H1 (cell line): ENCODE measurements at regions not wholly inside any gene's neighbourhood (a gene's known extent, or its start where the extent isn't known, plus 50 kb on each side); places are given as distances from the start of the nearest gene placed in this dataset.

Source experiments
- TF ChIP-seq, protein P1 (sequence below): fragments of 300-600 bp; sonication (generic); IDR thresholded peaks from 2 replicates; pipeline ENCODE4 v1.7.1; 2012; ENCODE audit warnings: low read length, moderate library complexity, mild to moderate bottlenecking, inconsistent platforms; ENCODE audit not compliant: insufficient replicate concordance

DNA sequence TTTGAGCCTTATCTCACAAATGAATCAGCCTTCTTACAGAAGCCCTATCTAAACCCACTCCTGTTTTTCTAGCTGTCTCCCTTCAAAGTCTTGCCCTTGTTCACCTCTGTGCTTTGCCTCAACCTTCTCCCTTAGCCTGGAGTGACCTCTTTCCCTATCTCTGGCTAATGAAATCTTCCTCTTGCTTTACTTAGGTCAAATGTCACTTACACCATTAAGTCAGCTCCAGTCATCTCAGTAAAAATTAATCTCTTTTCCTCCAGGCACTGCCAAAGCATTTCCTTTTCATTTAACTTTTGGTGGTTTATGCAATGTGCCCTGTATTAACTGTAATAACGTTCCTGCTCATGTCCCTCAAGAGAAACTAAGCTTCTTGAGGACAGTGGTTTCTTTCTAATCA lies 596.5 kb upstream of the MIR17HG start (continued):
- TF ChIP-seq, protein P1, sequence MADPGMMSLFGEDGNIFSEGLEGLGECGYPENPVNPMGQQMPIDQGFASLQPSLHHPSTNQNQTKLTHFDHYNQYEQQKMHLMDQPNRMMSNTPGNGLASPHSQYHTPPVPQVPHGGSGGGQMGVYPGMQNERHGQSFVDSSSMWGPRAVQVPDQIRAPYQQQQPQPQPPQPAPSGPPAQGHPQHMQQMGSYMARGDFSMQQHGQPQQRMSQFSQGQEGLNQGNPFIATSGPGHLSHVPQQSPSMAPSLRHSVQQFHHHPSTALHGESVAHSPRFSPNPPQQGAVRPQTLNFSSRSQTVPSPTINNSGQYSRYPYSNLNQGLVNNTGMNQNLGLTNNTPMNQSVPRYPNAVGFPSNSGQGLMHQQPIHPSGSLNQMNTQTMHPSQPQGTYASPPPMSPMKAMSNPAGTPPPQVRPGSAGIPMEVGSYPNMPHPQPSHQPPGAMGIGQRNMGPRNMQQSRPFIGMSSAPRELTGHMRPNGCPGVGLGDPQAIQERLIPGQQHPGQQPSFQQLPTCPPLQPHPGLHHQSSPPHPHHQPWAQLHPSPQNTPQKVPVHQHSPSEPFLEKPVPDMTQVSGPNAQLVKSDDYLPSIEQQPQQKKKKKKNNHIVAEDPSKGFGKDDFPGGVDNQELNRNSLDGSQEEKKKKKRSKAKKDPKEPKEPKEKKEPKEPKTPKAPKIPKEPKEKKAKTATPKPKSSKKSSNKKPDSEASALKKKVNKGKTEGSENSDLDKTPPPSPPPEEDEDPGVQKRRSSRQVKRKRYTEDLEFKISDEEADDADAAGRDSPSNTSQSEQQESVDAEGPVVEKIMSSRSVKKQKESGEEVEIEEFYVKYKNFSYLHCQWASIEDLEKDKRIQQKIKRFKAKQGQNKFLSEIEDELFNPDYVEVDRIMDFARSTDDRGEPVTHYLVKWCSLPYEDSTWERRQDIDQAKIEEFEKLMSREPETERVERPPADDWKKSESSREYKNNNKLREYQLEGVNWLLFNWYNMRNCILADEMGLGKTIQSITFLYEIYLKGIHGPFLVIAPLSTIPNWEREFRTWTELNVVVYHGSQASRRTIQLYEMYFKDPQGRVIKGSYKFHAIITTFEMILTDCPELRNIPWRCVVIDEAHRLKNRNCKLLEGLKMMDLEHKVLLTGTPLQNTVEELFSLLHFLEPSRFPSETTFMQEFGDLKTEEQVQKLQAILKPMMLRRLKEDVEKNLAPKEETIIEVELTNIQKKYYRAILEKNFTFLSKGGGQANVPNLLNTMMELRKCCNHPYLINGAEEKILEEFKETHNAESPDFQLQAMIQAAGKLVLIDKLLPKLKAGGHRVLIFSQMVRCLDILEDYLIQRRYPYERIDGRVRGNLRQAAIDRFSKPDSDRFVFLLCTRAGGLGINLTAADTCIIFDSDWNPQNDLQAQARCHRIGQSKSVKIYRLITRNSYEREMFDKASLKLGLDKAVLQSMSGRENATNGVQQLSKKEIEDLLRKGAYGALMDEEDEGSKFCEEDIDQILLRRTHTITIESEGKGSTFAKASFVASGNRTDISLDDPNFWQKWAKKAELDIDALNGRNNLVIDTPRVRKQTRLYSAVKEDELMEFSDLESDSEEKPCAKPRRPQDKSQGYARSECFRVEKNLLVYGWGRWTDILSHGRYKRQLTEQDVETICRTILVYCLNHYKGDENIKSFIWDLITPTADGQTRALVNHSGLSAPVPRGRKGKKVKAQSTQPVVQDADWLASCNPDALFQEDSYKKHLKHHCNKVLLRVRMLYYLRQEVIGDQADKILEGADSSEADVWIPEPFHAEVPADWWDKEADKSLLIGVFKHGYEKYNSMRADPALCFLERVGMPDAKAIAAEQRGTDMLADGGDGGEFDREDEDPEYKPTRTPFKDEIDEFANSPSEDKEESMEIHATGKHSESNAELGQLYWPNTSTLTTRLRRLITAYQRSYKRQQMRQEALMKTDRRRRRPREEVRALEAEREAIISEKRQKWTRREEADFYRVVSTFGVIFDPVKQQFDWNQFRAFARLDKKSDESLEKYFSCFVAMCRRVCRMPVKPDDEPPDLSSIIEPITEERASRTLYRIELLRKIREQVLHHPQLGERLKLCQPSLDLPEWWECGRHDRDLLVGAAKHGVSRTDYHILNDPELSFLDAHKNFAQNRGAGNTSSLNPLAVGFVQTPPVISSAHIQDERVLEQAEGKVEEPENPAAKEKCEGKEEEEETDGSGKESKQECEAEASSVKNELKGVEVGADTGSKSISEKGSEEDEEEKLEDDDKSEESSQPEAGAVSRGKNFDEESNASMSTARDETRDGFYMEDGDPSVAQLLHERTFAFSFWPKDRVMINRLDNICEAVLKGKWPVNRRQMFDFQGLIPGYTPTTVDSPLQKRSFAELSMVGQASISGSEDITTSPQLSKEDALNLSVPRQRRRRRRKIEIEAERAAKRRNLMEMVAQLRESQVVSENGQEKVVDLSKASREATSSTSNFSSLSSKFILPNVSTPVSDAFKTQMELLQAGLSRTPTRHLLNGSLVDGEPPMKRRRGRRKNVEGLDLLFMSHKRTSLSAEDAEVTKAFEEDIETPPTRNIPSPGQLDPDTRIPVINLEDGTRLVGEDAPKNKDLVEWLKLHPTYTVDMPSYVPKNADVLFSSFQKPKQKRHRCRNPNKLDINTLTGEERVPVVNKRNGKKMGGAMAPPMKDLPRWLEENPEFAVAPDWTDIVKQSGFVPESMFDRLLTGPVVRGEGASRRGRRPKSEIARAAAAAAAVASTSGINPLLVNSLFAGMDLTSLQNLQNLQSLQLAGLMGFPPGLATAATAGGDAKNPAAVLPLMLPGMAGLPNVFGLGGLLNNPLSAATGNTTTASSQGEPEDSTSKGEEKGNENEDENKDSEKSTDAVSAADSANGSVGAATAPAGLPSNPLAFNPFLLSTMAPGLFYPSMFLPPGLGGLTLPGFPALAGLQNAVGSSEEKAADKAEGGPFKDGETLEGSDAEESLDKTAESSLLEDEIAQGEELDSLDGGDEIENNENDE: no peak
